ENCODE measurements at regions not wholly inside any gene's neighbourhood (a gene's known extent, or its start where the extent isn't known, plus 50 kb on each side); places are given as distances from the start of the nearest gene placed in this dataset.
A peak's percentile ranks its signal among the peaks of the same experiment; 100 is the strongest.

DNA sequence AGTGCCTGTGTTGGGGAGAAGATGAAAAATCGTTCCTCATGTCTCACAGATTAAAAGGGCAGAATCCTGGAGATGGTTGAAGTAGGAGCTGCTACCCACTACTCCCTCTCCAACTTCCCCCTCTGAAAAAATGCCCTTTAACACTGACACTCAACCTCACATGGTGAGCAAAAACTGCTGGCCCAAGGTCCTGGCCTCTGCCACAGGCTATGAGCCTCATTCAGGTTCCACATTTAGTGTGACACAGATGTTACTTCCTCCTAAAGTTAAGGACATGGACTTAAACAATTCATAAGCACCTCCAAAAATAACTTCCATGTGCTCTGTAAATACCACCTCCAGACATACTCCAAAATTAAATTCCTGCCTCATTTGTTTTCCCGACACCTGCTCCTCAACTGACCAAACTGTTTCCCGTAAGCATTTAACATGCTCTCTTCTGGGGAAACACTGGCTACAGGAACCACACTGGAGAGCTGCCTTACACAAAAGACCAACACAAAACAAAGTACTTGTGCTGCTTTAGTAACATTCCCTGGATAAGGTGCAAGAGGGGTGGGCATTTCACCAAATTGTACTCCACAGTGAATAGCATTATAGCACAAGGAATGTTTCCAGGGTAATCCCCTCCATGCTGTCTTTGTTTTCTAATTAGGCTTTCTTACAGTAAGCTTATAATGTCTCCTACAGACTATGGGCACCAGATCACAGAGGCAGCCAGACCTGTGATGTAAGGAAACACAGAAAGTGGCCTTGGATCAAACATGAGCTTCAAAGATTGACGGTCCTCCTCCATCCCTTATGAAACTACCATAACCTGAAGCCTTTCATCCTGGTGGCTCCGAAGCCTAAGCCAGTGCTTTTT is 57.0 kb downstream of the PHLDA1 start:
- Mint-ChIP-seq H3K9me3 (peaks cover 5 to 21% of the 10 kb centered on the region in 2 donors), H3K27ac (peak overlapping the region in 1 of 2 donors; percentile 59), H3K4me1 (peaks cover 69% of the 10 kb centered on the region), H3K27me3 (no peaks in the 10 kb centered on the region), H3K4me3 (no peak overlapping the region)
- DNase-seq (no peak), ATAC-seq (no peak)

DNA sequence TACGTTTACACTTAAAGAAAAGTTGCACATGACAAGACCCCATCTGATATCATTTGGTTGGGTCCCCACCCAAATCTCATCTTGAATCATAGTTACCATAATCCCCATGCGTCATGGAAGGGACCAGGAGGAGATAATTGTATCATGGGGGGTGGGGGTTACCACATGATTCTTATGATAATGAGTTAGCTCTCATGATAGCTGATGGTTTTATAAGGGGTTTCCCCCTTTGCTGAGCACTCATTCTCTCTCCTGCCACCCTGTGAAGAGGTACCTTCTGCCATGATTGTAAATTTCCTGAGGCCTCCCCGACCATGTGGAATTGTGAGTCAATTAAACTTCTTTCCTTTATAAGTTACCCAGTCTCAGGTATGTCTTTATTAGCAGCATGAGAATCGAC is 60.3 kb downstream of the PHLDA1 start:
- Mint-ChIP-seq H3K4me1 (peaks cover 43% of the 10 kb centered on the region), H3K4me3 (no peak overlapping the region), H3K27me3 (no peaks in the 10 kb centered on the region), H3K27ac (no peak overlapping the region), H3K9me3 (peaks cover 5 to 21% of the 10 kb centered on the region in 2 donors)
- ATAC-seq, result no peak
- DNase-seq, result no peak

DNA sequence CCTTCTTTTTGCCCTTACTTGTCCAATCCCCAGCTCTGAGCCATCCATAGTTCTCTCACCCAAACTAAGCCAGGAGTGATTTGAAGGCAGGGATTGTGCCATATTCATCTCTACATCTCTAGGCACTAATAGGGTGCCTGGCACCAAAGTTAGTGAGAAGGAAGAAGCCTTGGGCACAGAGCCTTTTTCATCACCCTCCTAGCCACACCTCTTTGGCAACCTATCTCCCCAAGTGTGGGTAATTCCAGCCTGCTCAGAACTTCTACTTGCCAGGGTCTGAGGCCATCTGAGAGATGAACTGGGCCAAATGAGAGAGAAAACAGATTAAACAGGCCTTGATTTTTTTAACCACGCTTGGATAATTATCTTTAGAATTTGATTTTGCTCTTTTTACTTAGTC is 61.3 kb downstream of the PHLDA1 start:
- Mint-ChIP-seq H3K27ac (no peak overlapping the region), H3K4me1 (peaks cover 45% of the 10 kb centered on the region), H3K27me3 (no peaks in the 10 kb centered on the region), H3K9me3 (peaks cover 5 to 21% of the 10 kb centered on the region in 2 donors), H3K4me3 (no peak overlapping the region)
- ATAC-seq (no peak), DNase-seq (no peak)

DNA sequence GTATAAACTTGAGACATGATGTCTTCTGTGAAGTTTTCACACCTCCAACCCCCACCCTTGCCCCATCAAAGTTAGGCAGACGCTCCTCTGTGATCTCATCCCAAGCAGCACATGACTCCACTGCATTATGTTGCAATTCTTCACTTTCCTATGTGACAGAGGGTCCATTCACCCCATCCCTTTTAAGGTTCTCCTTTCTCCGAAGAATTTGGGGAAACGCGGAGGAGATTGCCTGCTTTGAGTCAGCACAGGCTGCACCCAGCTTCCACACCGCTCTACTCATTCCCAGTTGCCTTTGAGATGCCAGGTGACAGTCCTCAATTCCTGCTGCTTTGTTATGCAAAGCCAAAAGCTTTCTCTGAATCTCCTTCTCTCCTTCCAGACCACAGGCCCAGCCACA is 61.8 kb downstream of the PHLDA1 start:
- Mint-ChIP-seq H3K4me3 (no peak overlapping the region), H3K27me3 (no peaks in the 10 kb centered on the region), H3K27ac (peak overlapping the region; percentile 29 to 87), H3K9me3 (peaks cover 5 to 21% of the 10 kb centered on the region in 2 donors), H3K4me1 (peaks cover 43% of the 10 kb centered on the region)
- DNase-seq (no peak), ATAC-seq (no peak)

DNA sequence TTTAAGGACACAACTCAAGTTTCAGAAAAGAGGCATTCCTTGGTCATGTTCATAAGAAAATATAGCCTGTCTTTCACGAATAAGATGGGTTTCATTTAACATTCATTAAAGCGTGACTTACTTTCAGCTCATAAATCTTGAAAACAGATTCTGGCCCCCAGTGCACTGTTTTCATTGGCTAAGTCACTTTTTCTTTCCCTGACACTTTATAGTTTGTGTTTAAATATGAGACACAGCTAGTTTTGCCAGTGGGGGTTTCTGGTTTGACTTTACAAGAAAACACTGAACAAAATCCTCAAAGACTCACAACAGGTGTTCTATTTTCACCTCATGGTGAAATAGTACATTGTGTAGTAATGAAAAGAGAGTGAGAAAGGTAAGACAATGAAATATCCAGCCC is 65.9 kb downstream of the PHLDA1 start:
- Mint-ChIP-seq H3K27ac (no peak overlapping the region), H3K9me3 (peaks cover 0 to 6% of the 10 kb centered on the region in 2 donors), H3K4me3 (no peak overlapping the region)

DNA sequence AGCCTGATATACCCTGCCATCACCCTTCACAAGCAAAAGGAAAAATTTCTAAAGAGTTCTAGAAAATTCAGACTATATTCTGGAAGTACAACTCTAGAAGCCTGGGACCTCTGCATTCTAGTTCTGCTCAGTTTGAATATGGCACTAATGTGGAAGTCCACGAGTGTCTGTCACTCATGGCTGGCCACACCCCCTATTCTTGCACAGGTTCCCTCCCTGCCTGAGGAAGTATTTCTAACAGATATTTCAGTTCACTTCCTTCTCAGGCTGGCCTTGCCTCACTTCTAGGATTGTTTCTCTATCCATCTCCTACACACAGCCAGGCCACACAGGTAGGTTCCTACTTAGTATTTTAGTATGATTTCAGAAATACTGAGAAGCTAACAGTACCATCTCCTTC is 67.4 kb downstream of the PHLDA1 start:
- Mint-ChIP-seq H3K4me3 (no peak overlapping the region), H3K9me3 (no peaks in the 10 kb centered on the region), H3K27ac (peak overlapping the region; percentile 19 to 45), H3K4me1 (peaks cover 35% of the 10 kb centered on the region), H3K27me3 (no peaks in the 10 kb centered on the region)
- DNase-seq (no peak), ATAC-seq (no peak)

More for the DNA sequence above, 65.9 kb downstream of the PHLDA1 start:
- DNase-seq (no peak), ATAC-seq (no peak)
- H3K4me1 Mint-ChIP-seq, result peaks cover 37% of the 10 kb centered on the region
- H3K27me3 Mint-ChIP-seq, result no peaks in the 10 kb centered on the region

DNA sequence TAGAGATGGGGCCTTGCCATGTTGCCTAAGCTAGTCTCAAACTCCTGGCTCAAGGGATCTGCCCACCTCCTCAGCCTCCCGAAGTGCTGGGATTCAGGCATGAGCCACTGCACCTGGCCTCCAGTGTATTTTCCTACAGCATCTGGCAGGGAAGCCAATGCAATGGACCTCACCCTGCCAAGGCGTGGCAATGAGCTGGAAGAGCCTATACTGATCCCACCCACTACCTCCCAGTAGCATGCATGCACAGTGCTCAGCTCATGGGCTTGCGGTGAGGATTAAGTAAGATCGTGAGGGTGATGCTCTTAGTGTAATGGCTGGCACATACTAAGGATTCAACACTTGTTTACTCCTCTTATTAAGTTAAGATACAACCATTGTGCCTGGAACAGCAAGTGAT is 69.7 kb downstream of the PHLDA1 start:
- no peak for DNase-seq
- no peak overlapping the region for H3K27ac Mint-ChIP-seq
- H3K4me1 Mint-ChIP-seq, result peaks cover 41% of the 10 kb centered on the region
- H3K9me3 Mint-ChIP-seq, result no peaks in the 10 kb centered on the region
- ATAC-seq, result no peak
- H3K27me3 Mint-ChIP-seq, result no peaks in the 10 kb centered on the region
- no peak overlapping the region for H3K4me3 Mint-ChIP-seq

DNA sequence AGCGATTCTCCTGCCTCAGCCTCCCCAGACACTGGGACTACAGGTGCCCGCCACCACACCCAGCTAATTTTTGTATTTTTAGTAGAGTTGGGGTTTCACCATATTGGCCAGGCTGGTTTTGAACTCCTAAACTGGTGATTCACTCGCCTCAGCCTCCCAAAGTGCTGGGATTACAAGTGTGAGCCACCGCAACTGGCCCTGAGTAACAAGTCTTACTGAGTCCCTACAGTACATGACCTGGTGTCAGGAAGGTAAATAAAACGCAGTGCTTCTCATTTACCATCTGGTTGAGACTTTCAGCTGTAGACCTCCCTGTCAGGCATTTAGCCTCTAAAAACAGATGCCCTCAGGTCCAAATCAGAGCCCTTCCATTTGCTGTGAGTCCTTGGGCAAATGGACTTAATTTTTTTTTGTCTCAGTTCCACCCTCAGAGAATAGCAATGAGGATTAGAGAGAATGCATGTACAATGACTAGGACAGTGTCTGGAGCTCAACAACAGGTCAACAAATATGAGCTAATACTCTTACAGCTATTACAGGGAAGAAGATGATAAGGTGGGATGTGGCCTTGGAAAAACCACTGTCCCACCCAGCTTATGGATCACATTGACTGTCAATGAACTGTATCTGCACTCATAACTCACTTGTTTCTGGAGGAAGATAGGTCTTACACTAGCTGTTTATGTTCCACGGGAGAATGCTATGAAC is 70.5 kb downstream of the PHLDA1 start:
- ATAC-seq (no peak), DNase-seq (no peak)
- H3K9me3 Mint-ChIP-seq, result no peaks in the 10 kb centered on the region
- H3K27me3 Mint-ChIP-seq, result no peaks in the 10 kb centered on the region
- peaks cover 38% of the 10 kb centered on the region for H3K4me1 Mint-ChIP-seq
- H3K4me3 Mint-ChIP-seq, result no peak overlapping the region
- no peak overlapping the region for H3K27ac Mint-ChIP-seq

DNA sequence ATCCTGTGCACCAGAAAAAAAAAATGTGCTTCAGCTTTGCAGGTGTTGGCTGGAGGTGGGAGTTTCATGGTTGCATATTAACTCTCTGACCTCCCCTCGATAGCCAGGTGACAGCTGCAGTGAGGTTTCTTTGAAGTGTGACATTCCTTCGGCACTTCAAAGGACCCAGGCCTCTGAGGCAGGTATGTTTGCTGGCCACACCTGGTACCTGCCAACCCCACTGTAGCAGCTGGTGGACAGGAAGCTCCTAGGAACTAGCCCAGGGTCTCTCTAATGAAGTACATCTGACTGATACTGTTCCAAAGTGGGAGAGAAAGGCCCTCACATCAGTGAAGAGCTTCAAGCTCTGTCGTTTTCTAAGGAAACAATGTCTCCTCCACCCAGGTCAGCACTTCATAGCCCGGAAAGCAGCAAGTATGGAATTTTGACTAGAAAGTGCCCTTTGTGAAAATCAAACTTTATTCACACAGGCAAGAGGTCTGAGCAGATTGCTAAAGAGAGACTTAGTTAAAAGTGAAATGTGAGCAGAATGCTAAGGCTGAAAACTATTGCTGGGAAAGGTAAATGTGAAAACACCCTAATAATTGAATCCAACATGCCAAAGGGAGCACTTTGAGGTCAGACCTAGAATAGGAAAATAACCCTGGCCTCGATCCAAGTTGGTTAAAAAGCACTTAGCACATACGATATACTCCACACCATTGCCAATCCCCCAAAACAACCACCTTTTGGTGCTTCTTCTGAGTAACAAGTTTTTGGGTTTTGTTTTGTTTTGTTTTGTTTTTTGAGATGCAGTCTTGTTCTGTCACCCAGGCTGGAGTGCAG is 71.3 kb downstream of the PHLDA1 start:
- no peaks in the 10 kb centered on the region for H3K27me3 Mint-ChIP-seq
- H3K4me3 Mint-ChIP-seq, result no peak overlapping the region
- ATAC-seq (no peak), DNase-seq (no peak)
- H3K27ac Mint-ChIP-seq, result no peak overlapping the region
- no peaks in the 10 kb centered on the region for H3K9me3 Mint-ChIP-seq
- H3K4me1 Mint-ChIP-seq, result peaks cover 30% of the 10 kb centered on the region

DNA sequence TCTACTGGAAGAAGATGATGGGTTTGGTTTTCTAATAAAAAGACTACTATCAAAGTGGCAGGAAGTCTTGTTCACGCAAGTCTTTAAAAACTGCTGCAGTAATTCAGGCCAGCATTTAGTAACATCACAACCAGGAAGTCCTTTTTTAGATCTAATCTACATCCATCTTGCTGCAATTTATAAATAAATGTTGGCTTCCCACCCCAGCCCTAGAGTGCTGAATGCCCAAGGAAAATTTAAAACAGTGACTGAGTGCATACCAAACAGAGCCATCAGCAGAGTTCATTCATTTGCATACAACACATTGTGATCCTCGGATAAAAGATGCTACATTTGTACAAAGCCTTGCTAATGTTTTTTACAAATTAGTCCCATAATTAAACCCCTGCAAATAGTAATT is 72.1 kb downstream of the PHLDA1 start:
- Mint-ChIP-seq H3K4me3 (no peak overlapping the region), H3K27me3 (no peaks in the 10 kb centered on the region), H3K9me3 (no peaks in the 10 kb centered on the region), H3K27ac (no peak overlapping the region), H3K4me1 (peaks cover 27% of the 10 kb centered on the region)
- no peak for ATAC-seq
- no peak for DNase-seq

DNA sequence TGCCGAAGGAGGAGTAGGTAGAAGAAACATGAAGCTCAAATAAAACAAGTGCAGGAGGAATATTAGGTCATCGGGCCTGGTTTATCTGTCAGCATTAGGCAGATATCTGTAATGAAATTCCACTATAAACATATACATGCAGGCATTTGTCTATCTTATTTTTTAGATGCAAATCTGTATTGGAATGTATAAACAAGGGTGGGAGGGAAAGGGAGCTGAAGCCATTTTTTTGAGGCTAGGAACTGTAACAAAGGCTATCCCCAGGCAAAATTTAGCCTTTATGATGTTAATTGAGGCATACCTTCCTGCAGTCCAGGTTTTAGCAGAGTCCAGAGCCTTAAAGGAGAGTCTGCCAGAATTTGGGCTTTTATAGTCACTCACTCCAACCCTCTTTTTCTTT is 72.5 kb downstream of the PHLDA1 start:
- DNase-seq (no peak), ATAC-seq (no peak)
- H3K4me3 Mint-ChIP-seq, result no peak overlapping the region
- H3K9me3 Mint-ChIP-seq, result no peaks in the 10 kb centered on the region
- H3K27ac Mint-ChIP-seq, result no peak overlapping the region
- peaks cover 22% of the 10 kb centered on the region for H3K4me1 Mint-ChIP-seq
- no peaks in the 10 kb centered on the region for H3K27me3 Mint-ChIP-seq

DNA sequence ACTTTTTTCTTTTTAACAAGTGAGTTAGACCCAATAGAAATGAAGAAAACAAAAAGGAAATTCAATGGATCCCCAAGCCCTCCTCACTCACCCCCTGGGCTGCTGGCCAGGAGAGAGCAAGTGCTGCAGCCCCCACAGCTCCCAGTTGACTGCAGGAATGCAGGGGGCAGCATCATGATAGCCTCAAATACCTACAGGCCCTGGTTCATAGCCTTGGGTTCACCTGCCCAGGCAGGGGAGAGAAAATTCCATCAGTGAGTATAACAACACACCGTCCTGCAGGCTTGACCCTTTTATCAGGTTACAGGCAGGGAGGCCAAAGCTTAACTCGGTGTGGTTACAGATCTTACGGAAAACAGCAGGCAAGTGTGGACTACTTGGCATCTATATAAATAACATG is 76.3 kb downstream of the PHLDA1 start:
- Mint-ChIP-seq H3K9me3 (no peaks in the 10 kb centered on the region), H3K4me1 (peaks cover 38% of the 10 kb centered on the region), H3K27me3 (no peaks in the 10 kb centered on the region), H3K27ac (no peak overlapping the region), H3K4me3 (no peak overlapping the region)
- ATAC-seq (no peak), DNase-seq (no peak)

DNA sequence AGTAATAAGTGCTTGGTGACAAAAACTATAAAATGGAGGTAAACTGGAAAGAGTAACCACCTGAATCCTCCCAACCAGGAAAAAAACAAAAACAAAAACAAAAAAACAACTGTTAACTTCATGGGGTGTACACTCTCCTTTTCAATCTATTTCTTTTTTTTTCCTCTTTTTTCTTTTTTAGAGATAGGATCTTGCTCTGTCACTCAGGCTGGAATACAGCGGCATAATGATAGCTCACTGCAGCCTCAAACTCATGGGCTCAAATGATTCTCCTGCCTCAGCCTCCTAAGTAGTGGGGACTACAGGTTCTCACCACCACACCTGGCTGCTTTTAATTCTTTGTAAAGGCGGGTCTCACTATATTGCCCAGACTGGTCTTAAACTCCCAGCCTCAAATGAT is 76.8 kb downstream of the PHLDA1 start:
- Mint-ChIP-seq H3K27me3 (no peaks in the 10 kb centered on the region), H3K9me3 (no peaks in the 10 kb centered on the region), H3K4me1 (peaks cover 33% of the 10 kb centered on the region), H3K27ac (no peak overlapping the region), H3K4me3 (no peak overlapping the region)
- ATAC-seq (no peak), DNase-seq (no peak)

DNA sequence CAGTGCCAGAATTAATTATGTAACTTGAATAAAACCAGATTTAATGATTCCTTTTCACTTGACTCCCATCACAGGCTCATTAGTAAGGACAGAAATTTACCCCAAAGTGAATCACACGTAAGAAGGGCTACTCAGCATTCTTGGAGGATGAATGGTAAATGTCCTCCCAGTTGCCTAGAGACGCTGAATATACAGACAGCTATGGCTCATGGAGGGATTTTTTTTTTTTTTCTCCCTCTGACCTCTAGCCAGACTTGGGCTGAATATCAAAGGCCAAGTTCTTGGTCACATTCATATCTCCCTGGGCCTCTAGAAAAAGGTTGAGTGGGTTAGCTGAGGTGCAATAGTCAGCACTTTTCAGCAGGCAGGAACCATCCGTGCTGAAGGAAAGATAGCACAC is 77.5 kb downstream of the PHLDA1 start:
- Mint-ChIP-seq H3K27ac (no peak overlapping the region), H3K27me3 (no peaks in the 10 kb centered on the region), H3K9me3 (no peaks in the 10 kb centered on the region), H3K4me1 (peaks cover 27% of the 10 kb centered on the region), H3K4me3 (no peak overlapping the region)
- ATAC-seq (no peak), DNase-seq (no peak)

DNA sequence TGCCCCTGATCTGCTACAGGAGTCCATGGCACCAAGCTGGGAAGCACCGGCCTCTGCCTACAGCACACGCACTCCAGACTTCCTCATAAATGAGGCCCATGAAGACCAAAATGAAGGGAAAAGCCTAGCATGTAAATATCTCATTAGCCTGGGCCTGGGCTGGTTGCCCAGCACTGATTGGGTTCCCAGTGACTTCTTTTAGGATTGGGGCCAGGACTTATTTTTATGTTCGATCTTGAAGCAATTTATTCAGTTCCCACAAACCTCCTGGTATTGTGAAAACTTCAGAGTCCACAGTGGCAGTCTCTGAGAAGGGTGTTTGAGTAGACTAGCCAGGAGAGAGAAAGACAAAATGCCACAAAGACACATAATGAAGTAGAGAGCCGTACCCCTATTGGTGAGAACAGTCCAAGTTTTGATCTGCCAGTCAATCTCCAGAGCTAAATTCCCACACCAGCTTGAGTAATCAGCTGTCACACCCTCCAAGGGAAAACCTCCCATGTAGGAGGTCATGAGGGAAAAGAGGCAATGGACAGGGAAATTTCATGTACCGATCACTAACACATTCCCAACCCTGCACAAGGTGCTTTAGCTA is 78.2 kb downstream of the PHLDA1 start:
- DNase-seq (no peak), ATAC-seq (no peak)
- no peak overlapping the region for H3K4me3 Mint-ChIP-seq
- peaks cover 21% of the 10 kb centered on the region for H3K4me1 Mint-ChIP-seq
- no peaks in the 10 kb centered on the region for H3K27me3 Mint-ChIP-seq
- H3K9me3 Mint-ChIP-seq, result no peaks in the 10 kb centered on the region
- no peak overlapping the region for H3K27ac Mint-ChIP-seq
